GM19238 (cell line): ENCODE measurements at regions not wholly inside any gene's neighbourhood (a gene's known extent, or its start where the extent isn't known, plus 50 kb on each side); places are given as distances from the start of the nearest gene placed in this dataset.
"Not testable (repeated sequence)": the region's sequence is repeated elsewhere in the genome, so short reads cannot be mapped to it uniquely, and the experiment has no call there.

Source experiments
- DNase-seq: peaks from one replicate; pipeline ENCODE4 v3.0.0; 2011; ENCODE audit warnings: low spot score; ENCODE audit not compliant: insufficient read length

DNA sequence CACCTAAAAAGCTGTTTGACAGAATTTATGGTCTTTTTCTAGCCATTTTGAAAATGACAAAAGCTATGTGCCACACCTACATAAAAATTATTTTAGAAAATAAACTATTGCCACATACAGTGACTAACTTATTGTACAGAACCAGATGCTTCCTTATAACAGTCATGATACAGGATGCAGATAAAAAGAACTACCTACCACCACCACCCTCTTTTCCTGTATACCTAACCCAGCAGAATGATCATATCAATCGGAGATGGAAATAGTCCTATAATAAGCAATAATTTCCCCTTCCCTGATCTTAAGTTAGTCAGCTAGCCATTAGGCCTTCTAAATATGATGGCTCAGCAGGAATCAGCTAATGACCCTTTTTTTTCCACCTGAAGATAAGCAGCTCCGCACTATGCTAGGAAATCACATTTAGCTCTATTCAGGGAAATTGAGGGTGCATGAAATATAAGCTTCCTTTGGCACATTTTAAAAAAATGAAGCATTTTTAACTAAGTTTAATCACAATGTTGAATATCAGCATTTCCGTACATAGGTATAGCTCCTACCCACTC lies 155.5 kb upstream of the SETMAR start:
- no peak for DNase-seq

DNA sequence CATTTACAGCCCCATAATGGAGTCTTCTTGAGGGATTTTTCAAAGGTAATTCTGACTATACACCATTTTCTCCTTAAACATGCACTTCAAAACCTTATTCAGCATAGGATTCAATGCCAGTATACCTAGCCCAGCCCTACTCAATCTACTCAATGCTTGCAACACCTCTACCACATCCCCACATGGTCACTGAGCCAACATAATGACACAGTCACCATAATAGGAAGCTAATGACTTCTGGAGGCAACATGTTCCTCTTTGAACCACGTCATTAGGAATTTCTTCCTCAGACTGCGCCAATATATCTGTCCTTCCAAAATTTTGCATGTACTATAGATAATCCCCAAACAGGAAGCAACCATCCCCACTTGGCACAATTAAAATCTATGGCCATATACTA lies 153.9 kb upstream of the SETMAR start:
- no peak for DNase-seq

DNA sequence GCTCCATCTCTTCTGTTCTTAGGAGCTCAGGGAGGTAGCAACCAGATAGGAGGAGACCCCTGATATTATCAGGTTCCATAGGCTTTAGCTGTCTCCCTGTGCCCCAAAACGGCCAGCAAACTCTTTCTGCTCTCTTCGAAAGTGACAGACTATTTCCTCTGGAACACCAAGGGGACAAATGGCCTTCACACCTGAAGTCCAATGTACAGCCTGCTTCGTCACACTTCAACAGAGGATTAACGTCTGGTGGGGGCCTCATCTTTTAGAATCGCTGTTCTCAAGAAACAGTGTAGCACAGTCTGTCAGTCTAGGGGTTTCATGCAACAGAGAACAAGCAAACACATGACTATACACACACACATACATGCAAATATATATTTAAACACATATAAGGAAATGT lies 152.4 kb upstream of the SETMAR start:
- no peak for DNase-seq

DNA sequence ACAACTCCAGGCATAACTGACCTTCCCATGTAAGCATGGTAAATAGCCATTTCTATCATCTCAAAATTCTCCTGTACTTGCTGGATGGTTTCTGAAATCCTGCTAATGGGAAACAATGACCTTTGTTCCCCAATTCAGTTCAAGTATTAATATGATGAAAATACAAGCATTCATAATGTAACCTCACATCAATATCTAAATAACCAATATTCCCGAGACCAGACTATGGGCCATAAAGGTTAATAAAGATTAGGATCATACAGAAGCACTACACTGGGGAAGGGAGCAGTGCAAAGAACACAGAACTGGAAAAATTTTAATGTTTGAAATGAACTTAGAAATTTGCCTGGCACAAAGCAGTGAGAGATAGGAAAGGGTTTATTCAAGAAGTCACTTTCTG lies 151.3 kb upstream of the SETMAR start:
- no peak for DNase-seq

DNA sequence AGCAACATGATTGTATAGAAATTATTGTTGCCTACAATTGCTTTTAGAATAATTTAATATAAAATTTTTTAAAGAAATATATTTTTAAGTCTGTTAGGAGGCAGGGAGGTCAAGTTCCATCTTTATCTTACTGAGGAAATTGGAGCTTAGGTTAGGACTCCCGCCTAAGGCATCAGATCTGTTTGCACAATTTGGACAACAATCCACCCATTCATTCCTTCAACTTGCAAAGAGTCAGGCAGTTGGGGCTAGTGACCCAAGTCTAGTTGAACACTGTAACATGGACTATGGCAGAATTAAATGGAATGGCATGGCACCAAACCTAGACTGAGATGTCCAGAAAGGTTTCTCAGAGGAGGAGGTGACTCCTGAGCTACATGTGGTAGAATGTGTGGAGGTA lies 149.4 kb upstream of the SETMAR start:
- no peak for DNase-seq

DNA sequence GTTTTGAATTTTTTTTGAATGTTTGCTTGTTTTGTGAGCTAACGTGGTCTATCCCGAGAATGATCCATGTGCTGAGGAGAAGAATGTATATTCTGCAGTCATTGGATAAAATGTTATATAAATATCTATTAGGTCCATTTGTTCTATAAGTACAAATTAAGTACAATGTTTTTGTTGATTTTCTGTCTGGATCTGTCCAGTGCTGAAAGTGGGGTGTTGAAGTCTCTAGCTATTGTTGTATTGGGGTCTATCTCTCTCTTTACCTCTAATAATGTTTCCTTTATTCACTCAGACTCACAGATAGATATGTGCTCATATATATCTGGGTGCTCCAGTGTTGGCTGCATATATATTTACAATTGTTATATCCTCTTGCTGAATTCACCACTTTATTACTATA lies 144.8 kb upstream of the SETMAR start:
- no peak for DNase-seq

DNA sequence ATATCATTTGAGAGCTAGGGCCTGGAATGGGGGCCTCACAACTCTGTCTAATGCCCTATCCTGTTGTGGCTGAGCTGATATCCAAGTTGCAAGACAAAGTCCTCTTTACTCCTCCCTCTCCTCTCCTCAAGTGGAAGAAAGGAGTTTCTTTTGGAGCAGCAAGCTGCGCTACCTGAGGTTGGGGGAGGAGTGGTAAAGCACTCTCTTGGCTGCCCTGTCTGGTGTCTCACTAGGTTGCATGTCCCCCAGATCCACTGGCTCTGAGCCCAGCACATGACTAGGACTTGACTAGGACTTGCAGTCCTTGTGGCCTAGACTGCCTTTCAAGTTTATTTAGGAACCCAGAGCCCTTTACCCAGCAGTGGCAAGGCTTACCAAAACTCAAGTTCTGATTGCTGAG lies 141.1 kb upstream of the SETMAR start:
- DNase-seq, result no peak

DNA sequence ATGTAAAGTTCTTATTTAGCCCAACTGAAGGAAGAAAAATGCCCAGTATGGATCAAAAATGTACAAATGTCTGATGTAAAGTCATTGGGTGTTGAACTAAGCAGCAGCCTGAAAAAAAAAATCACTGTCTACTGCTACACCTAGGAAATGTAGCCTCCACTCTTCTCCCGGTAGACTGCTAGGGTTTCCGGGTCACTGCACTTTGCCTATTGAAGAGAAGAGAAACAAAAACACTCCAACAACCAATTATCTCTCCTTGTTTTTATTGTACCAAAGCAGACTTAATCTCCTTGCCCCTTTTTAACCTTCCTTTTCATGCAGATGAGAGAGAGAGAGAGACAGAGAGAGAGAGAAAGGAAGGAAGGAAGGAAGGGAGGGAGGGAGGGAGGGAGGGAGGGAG lies 140.2 kb upstream of the SETMAR start:
- DNase-seq, result no peak

DNA sequence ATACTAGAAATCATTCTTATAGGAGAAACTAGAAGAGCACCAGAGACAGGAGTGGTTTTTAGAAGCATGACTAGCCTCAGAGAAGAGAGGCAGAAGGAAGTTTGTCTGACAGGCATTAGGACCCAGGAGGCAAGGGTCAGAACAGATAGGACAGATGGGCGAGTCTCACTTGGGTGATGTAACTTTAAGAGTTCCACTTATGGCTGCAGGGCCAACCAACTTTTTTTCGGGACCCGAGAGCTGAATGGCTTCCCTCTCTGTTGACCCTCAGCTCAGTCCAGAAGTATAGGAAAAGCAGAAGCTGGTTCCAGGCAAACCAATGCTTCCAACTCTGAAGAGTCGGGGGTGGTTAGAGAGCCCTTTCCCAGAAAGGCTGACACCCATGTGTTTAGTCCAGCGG lies 136.6 kb upstream of the SETMAR start:
- DNase-seq, result no peak

DNA sequence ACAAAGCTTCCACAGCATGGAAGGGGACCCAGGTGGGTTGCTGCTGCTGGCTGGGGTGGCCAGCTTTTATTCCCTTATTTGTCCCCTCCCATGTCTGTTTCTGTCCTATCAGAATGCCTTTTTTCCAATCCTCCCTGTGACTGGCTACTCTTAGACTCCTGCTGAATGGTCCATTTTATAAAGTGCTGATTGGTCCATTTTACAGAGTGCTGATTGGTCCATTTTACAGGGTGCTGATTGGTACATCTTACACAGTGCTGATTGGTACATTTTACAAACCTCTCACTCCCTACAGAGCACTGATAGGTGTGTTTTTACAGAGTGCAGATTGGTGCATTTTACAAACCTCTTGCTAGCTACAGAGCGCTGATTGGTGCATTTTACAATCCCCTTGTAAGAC lies 135.9 kb upstream of the SETMAR start:
- not testable (repeated sequence) for DNase-seq

DNA sequence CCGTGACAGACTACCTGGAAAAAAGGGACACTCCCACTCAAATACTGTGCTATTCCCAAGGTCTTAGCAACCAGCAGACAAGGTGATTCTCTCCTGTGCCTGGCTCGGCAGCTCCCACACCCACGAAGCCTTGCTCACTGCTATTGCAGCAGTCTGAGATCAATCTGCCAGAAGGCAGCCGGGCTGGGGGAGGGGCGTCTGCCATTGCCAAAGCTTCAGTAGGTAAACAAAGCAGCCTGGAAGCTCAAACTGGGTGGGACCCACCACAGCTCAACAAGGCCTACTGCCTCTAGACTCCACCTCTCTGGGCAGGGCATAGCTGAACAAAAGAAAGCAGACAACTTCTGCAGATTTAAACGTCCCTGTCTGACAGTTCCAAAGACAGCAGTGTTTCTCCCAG lies 128.4 kb upstream of the SETMAR start:
- DNase-seq, result no peak

DNA sequence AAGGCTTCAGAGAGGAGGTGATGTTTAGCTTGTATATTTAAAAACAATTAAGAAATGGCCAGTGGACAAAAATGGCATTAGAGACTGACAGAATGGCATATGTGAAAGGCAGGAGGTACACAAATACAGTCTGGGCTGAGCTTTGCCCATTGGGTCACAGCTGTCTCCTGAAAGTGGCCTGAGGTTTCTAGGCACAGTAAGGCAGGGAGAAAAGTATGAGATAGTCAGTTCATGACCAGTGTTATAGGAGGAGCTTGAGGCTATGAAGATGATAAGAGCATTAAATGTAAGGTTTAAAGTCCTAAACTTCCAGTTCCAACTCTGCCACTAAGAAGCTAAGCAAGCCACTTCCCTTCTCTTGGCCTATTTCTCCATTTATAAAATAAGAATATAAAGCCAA lies 111.2 kb upstream of the SETMAR start:
- no peak for DNase-seq

DNA sequence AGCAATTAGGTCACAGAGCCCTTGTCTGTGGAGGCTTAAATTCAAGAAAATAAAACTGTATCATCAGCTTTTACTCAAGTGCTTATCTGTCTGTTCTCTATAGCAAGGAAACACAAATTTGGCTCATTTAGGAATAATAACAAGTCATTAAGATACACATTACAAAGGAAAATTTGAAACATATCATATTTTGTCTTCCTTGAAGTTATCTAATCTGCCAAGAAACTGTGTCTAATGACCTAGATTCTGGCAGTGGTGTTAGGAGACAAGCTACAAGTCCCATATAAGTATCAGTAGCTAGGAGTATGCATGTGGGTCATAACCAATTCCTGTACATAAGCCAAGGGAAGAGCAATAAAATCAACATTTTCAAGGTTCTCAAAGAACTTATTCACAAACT lies 108.2 kb upstream of the SETMAR start:
- no peak for DNase-seq

DNA sequence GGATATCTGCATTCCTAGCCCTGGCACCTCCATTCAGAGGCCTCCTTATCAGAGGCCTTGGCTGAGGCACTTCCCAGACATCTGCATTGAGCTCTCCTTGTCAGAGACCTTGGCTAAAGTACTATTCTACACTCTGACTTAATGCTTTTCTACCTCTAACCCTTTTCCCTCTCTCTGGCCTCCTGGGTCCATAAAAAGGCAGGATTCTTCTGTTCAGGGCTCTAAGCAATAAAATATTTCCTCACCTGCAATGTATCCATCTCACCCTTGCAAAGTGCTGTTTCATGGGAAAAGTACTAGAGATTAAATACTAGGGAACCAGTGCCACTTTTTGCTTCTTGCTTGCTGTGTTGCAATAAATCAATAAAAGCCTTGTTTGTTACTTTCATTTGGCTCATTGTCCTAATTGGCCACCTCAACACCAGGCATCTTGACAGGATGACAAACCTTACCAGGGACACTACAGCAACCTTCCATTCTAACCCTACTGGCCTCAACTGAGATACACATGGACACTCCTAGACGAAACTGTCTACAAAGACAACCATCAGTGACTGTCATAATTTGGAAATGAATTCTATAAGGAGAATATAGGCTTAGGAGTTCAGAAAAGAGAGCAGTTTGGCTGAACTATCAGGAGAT lies 106.5 kb upstream of the SETMAR start:
- no peak for DNase-seq

DNA sequence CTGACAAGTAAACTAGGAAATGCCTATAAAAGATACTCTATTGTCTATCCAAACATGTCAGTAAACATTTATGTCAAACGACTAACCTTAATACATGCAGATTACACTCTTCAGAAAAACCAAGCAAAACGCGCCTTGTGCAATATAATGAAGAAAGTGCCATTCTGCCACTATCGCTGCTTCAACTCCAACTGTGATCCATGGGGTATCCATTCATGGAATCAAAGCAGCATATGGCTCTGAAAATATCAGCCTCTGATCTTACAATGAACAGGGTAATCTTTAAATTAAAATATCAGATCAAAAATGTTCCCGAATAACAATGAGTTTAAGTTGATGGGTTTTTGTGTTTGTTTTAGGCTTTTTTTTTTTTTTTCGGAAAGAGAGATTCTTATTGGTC lies 105.5 kb upstream of the SETMAR start:
- no peak for DNase-seq

DNA sequence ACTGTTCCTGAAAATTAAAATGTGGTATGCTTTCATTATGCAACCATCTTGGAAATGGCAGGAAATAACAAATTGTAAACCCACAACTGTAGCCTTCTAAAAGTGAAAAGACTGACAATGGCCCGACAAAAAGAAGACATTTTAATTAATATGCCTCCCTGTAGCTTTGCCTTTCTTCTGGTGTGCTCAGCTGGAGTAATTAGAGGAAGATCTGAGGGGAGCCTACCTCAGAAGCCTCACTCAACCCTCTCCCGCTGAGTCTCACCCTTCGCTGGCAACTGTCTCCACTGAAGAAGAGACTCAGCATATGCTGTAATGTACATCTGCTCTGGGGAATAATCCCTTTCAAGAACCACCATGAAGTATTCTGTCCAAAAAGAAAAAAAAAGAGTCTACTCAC lies 104.7 kb upstream of the SETMAR start:
- no peak for DNase-seq

DNA sequence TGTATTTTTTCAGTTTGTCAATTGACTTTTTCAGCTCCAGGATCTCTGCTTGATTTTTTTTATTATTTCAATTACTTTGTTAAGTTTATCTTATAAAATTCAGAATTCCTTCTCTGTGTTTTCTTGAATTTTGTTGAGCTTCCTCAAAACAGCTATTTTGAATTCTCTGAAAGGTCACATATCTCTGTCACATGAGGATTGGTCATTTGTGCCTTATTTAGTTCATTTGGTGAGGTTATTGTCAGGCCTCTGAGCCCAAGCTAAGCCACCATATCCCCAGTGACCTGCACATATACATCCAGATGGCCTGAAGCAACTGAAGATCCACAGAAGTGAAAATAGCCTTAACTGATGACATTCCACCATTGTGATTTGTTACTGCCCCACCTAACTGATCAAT lies 98.4 kb upstream of the SETMAR start:
- not testable (repeated sequence) for DNase-seq

DNA sequence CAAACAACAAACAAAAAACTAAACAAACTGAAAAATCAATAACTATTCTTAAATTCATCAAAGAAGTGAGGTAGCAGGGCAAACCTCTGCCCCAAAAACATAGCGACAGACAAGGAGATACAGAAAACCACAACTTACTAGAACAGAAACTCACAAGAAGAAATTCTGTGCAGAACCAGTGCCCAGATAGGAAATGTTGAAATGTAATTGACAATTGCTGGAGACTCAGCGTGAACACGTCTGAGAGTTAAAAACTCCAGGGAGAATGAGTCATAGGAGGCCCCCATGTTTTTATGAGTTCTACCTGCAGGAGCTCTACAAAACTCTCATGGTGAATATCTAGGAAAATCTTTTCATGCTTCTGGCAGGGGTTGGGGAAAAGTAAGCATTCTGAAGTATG lies 95.5 kb upstream of the SETMAR start:
- no peak for DNase-seq

DNA sequence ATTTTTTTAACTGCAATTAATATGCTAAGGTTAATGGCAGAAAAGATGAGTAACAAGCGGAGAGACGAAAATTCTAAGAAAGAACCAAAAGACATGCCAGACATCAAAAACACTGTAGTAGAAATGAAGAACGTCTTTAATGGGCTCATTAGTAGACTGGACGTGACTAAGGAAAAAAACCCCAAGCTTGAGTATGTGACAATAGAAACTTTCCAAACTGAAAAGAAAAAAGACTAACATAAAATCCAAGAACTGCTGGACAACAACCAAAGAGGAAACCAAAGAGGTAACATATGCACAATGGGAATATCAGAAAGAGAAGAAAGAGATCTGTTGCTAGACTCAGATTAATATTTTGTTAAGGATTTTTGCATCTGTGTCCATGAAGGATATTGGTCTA lies 94.6 kb upstream of the SETMAR start:
- no peak for DNase-seq

DNA sequence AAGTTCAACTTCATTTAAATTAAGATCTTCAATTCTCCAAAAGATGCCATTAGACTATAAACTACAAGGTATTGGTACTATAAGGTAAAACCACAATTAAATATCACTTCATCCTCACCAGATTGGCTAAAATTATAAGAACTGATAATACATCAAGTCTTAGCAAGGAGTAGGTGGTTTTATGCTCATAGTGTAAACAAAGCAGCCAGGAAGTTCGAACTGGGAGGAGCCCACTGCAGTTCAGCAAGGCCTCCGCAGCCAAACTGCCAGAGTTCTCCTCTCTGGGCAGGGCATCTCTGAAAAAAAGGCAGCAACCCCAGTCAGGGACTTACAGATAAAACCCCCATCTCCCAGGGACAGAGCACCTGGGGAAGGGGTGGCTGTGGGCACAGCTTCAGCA lies 91.6 kb upstream of the SETMAR start:
- DNase-seq, result no peak

DNA sequence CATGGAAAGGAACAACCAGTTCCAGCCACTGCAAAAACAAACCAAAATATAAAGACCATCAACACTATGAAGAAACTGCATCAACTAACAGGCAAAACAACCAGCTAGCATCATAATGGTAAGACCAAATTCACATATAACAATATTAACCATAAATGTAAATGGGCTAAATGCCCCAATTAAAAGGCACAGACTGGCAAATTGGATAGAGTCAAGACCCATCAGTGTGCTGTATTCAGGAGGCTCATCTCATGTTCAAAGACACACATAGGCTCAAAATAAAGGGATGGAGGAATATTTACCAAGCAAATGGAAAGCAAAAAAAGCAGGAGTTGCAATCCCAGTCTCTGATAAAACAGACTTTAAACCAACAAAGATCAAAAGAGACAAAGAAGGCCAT lies 89.7 kb upstream of the SETMAR start:
- not testable (repeated sequence) for DNase-seq

DNA sequence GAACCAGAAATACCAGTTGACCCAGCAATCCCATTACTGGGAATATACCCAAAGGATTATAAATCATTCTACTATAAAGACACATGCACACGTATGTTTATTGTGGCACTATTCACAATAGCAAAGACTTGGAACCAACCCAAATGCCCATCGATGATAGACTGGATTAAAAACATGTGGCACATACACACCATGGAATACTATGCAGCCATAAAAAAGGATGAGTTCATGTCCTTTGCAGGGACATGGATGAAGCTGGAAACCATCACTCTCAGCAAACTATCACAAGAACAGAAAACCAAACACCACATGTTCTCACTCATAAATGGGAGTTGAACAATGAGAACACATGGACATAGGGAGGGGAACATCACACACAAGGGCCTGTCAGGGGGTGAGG lies 86.2 kb upstream of the SETMAR start:
- not testable (repeated sequence) for DNase-seq

DNA sequence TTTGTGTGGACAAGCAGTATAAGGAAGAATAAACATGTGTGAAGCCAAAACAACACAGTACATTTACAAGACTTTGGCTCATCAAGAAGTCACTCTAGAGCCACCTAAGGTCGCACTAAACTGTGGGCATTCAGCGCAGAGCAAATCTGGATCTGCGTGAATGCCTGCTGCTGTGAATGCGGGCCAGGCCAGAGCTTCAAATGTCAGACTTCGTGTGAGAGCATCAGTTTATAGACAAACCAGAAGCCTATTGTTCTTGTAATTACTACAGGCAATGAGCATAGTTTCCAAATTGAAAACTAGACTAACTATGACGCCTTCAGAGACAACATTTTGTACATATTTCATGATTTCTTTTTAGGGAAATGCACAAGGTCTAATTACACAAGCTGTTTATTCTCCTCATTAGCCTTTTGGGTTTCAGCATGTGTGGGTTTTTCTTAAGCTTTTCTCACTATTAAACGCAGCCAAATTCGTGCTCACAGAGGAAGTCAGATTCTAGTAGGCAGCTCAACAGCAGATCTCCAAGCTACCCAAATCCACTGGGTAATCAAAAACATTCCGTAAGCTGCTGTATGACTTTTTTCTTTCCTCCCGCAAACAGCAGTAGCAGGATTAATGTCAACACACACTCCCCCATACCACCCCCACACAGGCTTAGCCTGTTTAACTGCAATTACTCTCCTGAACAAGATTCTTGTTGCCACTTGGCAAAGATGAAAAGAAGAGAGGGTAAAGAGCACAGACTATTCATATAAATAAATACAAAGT lies 84.5 kb upstream of the SETMAR start:
- no peak for DNase-seq
